Epithelial cell of esophagus (primary cell): ENCODE measurements at regions not wholly inside any gene's neighbourhood (a gene's known extent, or its start where the extent isn't known, plus 50 kb on each side); places are given as distances from the start of the nearest gene placed in this dataset.

Source experiments
- DNase-seq: peaks from one replicate; pipeline ENCODE4 v3.0.0; 2010; ENCODE audit warnings: low read depth
- H3K4me3 ChIP-seq: 2 replicates; pipeline ENCODE4 v1.5.1; 2011; ENCODE audit warnings: mild to moderate bottlenecking, low read length, control low read depth
- TF ChIP-seq, protein P1 (sequence below): IDR thresholded peaks from 2 replicates; pipeline ENCODE4 v1.5.1; 2011; ENCODE audit warnings: low read depth, mild to moderate bottlenecking, low read length, control low read depth, inconsistent platforms; ENCODE audit not compliant: insufficient read depth; ENCODE audit errors: missing control alignments

DNA sequence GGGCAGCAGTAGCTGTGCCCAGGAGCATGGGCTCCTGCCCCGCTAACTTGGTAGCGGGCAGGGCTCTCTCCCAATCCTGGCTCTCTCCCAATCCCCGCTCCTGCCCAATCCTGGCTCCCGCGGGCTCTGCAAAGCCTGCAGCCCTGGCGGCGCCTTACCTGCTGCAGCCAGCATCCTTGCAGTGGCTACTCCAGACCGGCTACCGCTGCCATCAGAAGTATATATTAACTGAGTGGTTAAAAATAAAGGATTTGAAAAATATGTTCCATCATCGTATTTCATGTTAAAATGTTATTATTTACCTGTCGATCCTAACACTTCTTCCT is 698.2 kb downstream of the SLITRK1 start:
- TF ChIP-seq, protein P1, sequence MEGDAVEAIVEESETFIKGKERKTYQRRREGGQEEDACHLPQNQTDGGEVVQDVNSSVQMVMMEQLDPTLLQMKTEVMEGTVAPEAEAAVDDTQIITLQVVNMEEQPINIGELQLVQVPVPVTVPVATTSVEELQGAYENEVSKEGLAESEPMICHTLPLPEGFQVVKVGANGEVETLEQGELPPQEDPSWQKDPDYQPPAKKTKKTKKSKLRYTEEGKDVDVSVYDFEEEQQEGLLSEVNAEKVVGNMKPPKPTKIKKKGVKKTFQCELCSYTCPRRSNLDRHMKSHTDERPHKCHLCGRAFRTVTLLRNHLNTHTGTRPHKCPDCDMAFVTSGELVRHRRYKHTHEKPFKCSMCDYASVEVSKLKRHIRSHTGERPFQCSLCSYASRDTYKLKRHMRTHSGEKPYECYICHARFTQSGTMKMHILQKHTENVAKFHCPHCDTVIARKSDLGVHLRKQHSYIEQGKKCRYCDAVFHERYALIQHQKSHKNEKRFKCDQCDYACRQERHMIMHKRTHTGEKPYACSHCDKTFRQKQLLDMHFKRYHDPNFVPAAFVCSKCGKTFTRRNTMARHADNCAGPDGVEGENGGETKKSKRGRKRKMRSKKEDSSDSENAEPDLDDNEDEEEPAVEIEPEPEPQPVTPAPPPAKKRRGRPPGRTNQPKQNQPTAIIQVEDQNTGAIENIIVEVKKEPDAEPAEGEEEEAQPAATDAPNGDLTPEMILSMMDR = no peak
- H3K4me3 ChIP-seq = no peak overlapping the region
- no peak for DNase-seq

GRCh38 chr13:83183439-83184149 is 698.7 kb downstream of the SLITRK1 start:
- no peak for DNase-seq
- TF ChIP-seq, protein P1 = no peak

DNA sequence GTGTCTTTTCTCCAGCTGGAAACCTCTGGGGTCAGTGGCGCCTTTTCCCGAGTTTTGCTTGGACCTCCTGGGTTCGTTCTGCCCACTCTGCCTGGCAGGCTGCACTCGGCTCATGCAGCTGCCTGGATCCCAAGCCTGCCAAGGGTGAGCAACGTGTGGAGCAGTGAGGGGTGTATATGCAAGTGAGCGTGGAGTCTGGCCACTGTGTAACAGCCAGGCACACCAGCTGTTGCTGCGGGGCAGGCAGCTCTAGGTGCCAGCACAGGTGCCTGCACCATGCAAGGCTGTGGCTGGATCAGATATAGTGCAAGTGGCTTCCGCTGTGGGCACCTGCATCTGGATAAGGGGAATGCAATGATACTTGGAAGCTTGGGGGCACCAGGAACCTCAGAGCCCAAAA is 699.4 kb downstream of the SLITRK1 start:
- DNase-seq = no peak
- TF ChIP-seq, protein P1 = no peak
- no peak overlapping the region for H3K4me3 ChIP-seq

More at GRCh38 chr13:83183439-83184149, 698.7 kb downstream of the SLITRK1 start:
- H3K4me3 ChIP-seq = no peak overlapping the region

DNA sequence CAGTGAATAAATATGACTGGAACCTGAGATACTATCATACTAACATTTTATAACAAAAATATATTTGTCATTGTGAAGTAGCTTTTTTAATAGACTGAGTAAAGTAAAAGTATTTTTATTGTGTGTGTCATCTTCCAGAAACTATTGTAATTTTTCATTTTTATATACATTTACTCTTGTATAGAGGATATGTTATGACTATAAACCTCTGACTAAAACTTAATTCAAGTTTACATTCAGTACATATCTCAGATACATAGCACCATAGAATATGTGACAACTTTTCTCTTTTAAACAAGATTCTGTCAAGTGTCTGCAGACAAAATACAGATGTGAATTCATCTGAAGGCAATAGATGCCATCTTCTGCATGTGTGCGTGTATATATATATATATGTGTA is 704.3 kb downstream of the SLITRK1 start:
- TF ChIP-seq, protein P1 = no peak
- no peak overlapping the region for H3K4me3 ChIP-seq
- DNase-seq = no peak

GRCh38 chr13:83168590-83168989 is 713.7 kb downstream of the SLITRK1 start:
- H3K4me3 ChIP-seq = no peak overlapping the region
- DNase-seq = no peak
- TF ChIP-seq, protein P1 = no peak

- TF ChIP-seq, protein P1 = no peak
- no peak for DNase-seq
Observed at GRCh38 chr13:83167203-83167602, 715.1 kb downstream of the SLITRK1 start.

DNA sequence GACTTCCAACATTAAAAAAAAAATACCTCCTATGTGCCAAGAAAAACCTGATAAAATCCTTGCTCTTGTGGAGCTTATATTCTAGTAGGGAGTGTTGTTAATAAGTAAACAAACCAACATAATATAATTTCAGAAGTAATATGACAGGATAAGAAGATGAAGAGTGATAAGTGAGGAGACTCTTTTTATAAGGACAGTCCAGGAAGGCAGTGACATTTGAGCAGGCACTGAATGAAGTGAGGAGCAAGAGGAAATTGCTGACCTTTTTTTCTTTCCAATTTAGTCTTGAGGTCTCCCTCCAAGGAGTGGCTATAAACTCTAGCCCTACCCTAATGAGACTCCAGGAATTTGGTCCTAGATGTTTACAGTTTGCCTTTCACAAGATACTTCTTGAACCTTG is 715.7 kb downstream of the SLITRK1 start:
- no peak overlapping the region for H3K4me3 ChIP-seq
- DNase-seq = no peak
- TF ChIP-seq, protein P1 = no peak

More at GRCh38 chr13:83167203-83167602, 715.1 kb downstream of the SLITRK1 start:
- no peak overlapping the region for H3K4me3 ChIP-seq
